PC-3 (cell line): ENCODE measurements at regions not wholly inside any gene's neighbourhood (a gene's known extent, or its start where the extent isn't known, plus 50 kb on each side); places are given as distances from the start of the nearest gene placed in this dataset.

Experiments
- EZH2 ChIP-seq: fragments of 300-600 bp; sonication (generic); IDR thresholded peaks from one replicate; pipeline ENCODE4 v1.6.1; 2017; ENCODE audit warnings: antibody characterized with exemption, mild to moderate bottlenecking, low read length; ENCODE audit not compliant: unreplicated experiment
- EZH2phosphoT487 ChIP-seq: fragments of 300-600 bp; sonication (generic); IDR thresholded peaks from 2 replicates; pipeline ENCODE4 v1.6.1; 2018; ENCODE audit warnings: mild to moderate bottlenecking, antibody characterized with exemption, low read length, borderline replicate concordance
- TF ChIP-seq, protein P1 (sequence below): fragments of 300-600 bp; sonication (generic); conservative IDR thresholded peaks from 2 replicates; pipeline ENCODE4 v1.5.1; 2017; ENCODE audit warnings: antibody characterized with exemption, low read depth, mild to moderate bottlenecking, low read length

DNA sequence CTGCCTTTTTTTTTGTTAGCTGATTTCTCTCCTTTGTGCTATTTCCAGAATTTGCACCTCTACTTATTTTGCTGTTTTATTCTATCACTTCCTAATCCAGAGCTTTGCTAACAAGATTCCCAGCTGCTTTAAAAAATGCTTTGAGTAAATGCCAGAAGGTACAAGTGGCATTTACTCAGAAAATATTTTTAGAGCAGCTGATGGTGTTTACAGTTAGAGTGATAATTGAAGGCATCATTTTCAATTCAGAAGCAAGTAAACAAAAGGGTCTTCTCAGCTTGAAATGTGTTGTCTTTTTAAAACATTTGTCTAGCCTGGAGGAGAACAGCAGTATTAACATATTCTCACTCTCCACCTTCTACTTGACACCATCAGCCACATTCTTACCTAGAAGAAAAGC lies 99.9 kb downstream of the OTOR start:
- TF ChIP-seq, protein P1, sequence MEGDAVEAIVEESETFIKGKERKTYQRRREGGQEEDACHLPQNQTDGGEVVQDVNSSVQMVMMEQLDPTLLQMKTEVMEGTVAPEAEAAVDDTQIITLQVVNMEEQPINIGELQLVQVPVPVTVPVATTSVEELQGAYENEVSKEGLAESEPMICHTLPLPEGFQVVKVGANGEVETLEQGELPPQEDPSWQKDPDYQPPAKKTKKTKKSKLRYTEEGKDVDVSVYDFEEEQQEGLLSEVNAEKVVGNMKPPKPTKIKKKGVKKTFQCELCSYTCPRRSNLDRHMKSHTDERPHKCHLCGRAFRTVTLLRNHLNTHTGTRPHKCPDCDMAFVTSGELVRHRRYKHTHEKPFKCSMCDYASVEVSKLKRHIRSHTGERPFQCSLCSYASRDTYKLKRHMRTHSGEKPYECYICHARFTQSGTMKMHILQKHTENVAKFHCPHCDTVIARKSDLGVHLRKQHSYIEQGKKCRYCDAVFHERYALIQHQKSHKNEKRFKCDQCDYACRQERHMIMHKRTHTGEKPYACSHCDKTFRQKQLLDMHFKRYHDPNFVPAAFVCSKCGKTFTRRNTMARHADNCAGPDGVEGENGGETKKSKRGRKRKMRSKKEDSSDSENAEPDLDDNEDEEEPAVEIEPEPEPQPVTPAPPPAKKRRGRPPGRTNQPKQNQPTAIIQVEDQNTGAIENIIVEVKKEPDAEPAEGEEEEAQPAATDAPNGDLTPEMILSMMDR, result no peak
- TF ChIP-seq EZH2phosphoT487 (no peak), EZH2 (no peak)
